HG03575 (cell line): ENCODE measurements at regions not wholly inside any gene's neighbourhood (a gene's known extent, or its start where the extent isn't known, plus 50 kb on each side); places are given as distances from the start of the nearest gene placed in this dataset.
"Not testable (repeated sequence)": the region's sequence is repeated elsewhere in the genome, so short reads cannot be mapped to it uniquely, and the experiment has no call there.

ENCODE experiments used
- ATAC-seq: cut with Tn5 transposase; IDR thresholded peaks from one replicate; pipeline ENCODE4 v1.9.1; 2021; ENCODE audit not compliant: unreplicated experiment, insufficient number of reproducible peaks, low FRiP score; ENCODE audit errors: extremely low read depth

DNA sequence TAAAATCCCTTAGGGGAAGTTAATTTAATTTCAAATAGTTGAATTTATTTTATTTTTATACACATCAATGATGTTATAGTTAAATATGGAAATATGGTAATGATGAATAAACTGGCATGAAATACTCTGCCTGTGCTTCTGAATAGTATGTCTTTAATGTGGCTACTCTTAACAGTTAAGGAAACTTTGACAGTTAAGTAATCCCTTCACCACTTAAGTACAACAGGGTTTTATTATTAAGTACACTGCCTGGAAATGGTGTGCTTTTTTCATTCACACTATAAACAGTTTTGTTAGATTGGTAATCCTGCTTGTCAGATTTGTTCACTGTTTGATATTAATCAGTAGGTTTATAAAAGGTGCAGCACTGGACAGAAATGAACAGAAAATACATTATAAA lies 412.0 kb upstream of the ZEB2 start:
- ATAC-seq = no peak

GRCh38 chr2:144931480-144931879 lies 411.6 kb upstream of the ZEB2 start:
- ATAC-seq = no peak

DNA sequence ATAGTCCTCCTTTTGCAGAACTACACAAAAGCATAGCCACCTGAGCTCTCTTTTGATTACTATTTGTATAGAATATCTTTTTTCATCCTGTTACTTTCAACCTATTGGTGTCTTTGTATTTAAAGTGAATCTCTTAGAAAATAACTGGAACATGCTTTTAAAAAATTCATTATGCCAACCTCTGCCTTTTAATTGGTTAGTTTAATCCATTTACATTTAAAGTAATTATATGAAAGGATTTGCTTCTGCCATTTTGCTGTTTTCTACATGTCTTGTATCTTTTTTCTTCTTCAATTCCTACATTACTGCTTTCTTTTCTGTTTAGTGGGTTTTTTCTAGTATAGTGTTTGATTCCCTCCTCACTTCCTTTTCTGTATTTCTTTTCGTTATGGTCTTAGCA lies 407.5 kb upstream of the ZEB2 start:
- no peak for ATAC-seq

DNA sequence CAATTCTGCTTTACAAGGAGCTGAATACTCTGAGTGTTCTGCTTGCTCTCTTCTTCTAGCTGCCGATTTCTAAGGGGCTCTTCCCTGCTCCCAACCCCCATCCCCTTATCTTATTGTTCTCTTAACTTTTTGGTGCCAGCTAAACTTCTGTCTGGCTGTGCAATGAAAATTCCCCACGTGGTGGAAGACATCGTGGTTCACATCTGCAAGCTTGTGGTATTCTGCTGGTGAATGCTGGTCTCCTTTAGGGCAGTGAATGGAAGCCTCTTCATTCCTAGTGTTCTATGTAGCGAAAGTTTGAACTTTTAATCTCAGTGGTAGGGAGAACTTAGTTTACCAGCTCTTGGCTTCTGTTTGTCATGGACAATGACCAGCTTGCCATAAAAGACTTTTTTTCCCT lies 406.0 kb upstream of the ZEB2 start:
- no peak for ATAC-seq

- ATAC-seq = no peak
Observed at GRCh38 chr2:144924827-144925226, 404.9 kb upstream of the ZEB2 start.

DNA sequence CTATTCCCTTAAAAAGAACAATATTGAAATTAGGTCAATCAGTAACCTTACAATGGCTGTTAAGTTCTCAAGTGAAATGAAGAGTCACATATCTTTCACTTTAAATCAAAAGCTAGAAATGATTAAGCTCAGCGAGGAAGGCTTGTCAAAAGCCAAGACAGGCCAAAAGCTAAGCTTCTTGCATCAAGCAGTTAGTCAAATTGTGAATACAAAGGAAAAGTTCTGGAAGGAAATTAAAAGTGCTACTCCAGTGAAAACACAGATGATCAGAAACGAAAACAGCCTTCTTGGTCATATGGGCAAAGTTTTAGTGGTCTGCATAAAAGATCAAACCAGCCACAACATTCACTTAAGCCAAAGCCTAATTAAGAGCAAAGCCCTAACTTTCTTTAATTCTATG lies 402.6 kb upstream of the ZEB2 start:
- no peak for ATAC-seq

GRCh38 chr2:144920755-144921530 lies 401.0 kb upstream of the ZEB2 start:
- ATAC-seq = no peak

DNA sequence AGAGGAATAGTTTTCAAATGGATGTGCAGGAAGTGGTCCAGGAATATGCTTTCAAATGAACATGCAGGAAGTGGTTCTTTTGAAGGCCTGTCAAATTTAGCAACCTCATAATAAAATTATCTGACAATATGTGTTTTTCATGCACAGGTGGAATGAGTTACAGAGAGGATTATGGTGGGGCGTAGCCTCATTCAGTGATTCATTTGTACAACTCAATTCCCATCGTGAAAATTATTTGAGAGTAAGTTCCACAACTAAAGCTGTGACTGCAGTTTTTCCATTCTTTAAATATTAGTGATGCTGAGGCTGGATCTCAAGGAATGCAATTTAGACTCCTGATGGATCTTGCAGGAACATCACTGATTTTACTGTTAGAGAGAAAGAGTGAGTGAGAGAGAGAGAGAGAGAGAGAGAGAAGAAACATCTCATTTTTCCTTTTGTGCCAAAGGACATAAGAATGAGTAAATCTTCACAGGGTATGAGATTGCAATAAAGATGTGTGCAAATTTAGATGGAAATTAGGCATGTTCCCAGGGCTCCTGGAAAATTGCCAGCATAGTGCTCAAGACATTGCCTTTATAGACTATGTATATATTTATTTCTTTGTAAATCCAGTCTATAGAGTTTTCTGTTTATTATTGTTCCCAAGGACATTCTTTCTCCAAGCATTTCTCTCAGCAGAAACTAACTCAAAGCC lies 394.9 kb upstream of the ZEB2 start:
- no peak for ATAC-seq

- no peak for ATAC-seq
Observed at GRCh38 chr2:144914113-144914512, 394.2 kb upstream of the ZEB2 start.

DNA sequence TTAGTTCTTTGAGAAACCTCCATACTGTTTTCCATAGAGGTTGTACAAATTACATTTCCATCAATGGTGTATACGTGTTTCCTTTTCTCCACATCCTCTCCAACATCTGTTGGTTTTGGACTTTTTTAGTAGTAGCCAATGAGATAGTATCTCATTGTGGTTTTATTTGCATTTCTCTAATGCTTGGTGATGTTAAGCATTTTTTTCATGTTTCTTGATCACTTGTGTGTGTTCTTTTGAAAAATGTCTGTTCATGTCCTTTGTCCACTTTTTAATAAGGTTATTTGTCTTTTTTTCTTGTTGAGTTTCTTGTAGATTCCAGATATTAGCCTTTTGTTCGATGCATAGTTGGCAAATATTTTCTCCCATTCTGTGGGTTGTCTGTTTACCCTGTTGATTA lies 392.3 kb upstream of the ZEB2 start:
- ATAC-seq = no peak

DNA sequence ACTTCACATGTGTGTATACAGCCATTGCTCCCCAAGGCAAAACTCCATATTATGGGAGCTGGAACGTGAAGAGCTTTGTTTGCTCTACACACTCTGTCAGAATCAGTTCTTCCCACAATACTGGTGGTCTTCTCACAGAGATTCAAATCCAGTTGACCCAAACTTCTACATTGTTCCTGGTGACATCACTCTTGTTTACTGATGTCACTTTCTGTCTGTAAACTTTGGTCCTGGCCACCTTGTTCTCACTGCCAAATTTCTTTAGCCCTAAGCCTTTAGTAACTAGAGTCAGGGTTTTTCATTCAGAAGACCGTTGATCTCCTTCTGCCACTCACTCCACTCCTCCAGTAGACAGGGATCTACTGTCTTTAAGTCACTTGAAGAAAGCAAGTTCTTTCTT lies 386.0 kb upstream of the ZEB2 start:
- no peak for ATAC-seq

GRCh38 chr2:144904612-144905011 lies 384.7 kb upstream of the ZEB2 start:
- no peak for ATAC-seq

GRCh38 chr2:144903045-144903444 lies 383.1 kb upstream of the ZEB2 start:
- ATAC-seq = not testable (repeated sequence)

DNA sequence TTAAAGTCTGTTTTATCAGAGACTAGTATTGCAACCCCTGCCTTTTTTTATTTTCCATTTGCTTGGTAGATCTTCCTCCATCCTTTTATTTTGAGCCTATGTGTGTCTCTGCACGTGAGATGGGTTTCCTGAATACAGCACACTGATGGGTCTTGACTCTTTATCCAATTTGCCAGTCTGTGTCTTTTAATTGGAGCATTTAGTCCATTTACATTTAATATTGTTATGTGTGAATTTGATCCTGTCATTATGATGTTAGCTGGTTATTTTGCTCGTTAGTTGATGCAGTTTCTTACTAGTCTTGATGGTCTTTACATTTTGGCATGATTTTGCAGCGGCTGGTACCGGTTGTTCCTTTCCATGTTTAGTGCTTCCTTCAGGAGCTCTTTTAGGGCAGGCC lies 381.5 kb upstream of the ZEB2 start:
- ATAC-seq = not testable (repeated sequence)

DNA sequence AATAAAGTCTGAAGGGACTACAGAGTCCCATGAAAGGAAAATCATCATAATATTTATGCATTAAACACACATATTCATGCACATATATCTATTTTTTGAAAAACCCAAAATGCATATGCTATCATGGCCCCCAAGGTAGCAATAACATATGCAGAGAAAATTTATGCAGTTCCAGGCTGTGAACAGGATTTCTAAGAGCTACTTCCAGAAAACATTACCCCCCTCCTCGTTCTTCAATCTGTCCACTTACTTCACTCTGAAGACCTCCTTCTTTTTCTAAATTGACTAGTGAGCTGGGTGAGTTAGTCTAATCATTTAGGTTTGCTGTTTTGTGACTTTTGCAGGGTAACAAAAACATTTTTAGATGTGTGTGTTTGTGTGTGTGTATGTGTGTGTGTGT lies 376.4 kb upstream of the ZEB2 start:
- ATAC-seq = no peak

DNA sequence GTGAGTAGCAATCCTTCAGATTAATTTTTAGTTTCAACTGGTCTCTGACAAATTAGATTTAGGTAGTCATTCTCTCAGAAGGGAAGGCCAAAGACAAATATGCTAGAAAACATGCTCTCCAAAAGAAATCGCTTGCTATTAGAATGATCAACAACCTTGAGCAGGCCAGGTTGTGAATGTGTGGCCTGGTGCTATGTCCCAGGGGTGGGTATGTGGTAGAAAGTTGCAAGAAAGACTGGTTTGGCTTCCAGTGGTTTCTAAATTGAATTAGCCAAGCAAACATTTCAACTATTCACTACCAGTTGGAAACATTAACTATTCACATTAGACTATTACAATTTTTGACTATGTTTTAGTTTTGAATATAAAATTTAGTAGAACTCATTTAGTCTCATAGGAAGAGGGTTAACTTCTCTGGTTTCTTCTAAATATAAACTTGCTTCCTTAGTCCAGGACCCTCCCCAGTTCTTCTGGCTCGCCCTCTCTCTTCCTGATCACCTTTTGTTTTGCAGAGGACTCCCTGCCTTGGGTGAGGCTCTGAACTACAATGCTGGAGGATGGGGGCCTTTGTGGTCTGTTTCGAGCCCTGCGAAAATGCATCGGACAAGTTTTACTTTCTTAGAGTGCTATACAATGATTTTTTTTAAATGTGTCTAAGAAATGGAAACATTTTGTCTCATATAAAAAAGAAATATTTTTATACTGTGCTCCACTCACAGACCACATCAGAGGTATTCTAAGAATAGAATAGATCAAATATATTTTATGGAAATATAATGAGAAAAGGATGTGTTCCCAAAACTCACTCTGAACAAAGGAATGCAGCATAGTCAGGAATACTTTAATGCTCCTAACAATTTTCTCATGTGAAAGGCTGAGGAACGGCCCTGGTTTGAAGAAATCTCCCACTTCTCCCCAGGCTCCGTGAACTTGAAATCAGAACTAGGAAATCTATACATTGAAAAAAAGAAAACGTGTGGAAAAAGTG lies 375.0 kb upstream of the ZEB2 start:
- ATAC-seq = no peak

GRCh38 chr2:144893464-144893863 lies 373.5 kb upstream of the ZEB2 start:
- no peak for ATAC-seq

DNA sequence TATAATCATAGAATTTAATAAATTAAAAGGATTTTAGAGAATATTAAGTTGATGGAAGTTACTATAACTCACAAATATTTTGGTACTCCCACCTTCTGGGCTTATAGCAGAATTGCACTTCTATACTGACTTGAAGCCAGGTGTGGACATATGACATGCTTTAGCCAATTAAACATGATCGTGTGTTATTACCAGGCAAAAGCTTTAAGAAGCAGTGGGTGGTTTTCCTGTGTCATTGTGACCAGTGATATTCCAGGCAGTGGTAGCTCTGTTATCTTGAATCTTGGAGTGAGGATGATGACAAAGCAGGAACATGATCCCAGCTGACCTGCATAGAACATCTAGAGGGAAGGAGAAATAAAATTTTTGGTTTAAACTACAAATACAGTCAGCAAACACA lies 370.9 kb upstream of the ZEB2 start:
- ATAC-seq = no peak

GRCh38 chr2:144889348-144889747 lies 369.4 kb upstream of the ZEB2 start:
- no peak for ATAC-seq

GRCh38 chr2:144886862-144887261 lies 366.9 kb upstream of the ZEB2 start:
- no peak for ATAC-seq
